ENCODE measurements at regions not wholly inside any gene's neighbourhood (a gene's known extent, or its start where the extent isn't known, plus 50 kb on each side); places are given as distances from the start of the nearest gene placed in this dataset.

- H2AFZ ChIP-seq (ENCODE audit: low read depth, low read length), result no peak overlapping the region
- no peaks in the 10 kb centered on the region for H3K79me2 ChIP-seq (replicated peaks; ENCODE audit: insufficient read depth, low read length)
- H4K20me1 ChIP-seq (ENCODE audit: insufficient read depth), result no peaks in the 10 kb centered on the region
- H3K27me3 ChIP-seq (ENCODE audit: insufficient read depth, low read depth, low read length), result no peaks in the 10 kb centered on the region
- H3K9me3 ChIP-seq (ENCODE audit: low read length), result no peaks in the 10 kb centered on the region
- TF ChIP-seq MXI1 (conservative IDR thresholded peaks at IDR 0.05; ENCODE audit: poor library complexity, severe bottlenecking) (no peak), CTCF (IDR thresholded peaks at IDR 0.05; ENCODE audit: poor library complexity, severe bottlenecking) (no peak), POLR2AphosphoS5 (IDR thresholded peaks at IDR 0.05) (no peak), TAF1 (IDR thresholded peaks at IDR 0.05; ENCODE audit: low read depth) (no peak), EZH2 (IDR thresholded peaks at IDR 0.05; ENCODE audit: borderline replicate concordance, insufficient read depth, low read length, poor library complexity, severe bottlenecking) (no peak), REST (IDR thresholded peaks at IDR 0.05; ENCODE audit: borderline replicate concordance) (no peak), EP300 (conservative IDR thresholded peaks at IDR 0.05; ENCODE audit: poor library complexity, severe bottlenecking) (no peak), RAD21 (conservative IDR thresholded peaks at IDR 0.05) (no peak), SMC3 (conservative IDR thresholded peaks at IDR 0.05; ENCODE audit: poor library complexity) (no peak)
- H3K9ac ChIP-seq (ENCODE audit: low read length), result no peak overlapping the region
- H3K36me3 ChIP-seq (ENCODE audit: insufficient read depth, low read length), result no peaks in the 10 kb centered on the region
- H3K4me3 ChIP-seq (ENCODE audit: low read length), result no peak overlapping the region
- no peaks in the 10 kb centered on the region for H3F3A ChIP-seq (ENCODE audit: insufficient read depth, low read length, poor library complexity, severe bottlenecking)
- no peaks in the 10 kb centered on the region for H3K9me2 ChIP-seq (ENCODE audit: insufficient read depth, low read length)
- H3K27ac ChIP-seq (ENCODE audit: low read length), result no peak overlapping the region
- no peak overlapping the region for H3K4me2 ChIP-seq (ENCODE audit: low read length)
These were observed 276.6 kb downstream of the CMPK2 start for GRCh38 chr2:6589150-6589549.

GRCh38 chr2:6590442-6590841, 275.3 kb downstream of the CMPK2 start:
- Histone ChIP-seq H3K79me2 (replicated peaks; ENCODE audit: insufficient read depth, low read length) (no peaks in the 10 kb centered on the region), H3K4me3 (ENCODE audit: low read length) (no peak overlapping the region), H4K20me1 (ENCODE audit: insufficient read depth) (no peaks in the 10 kb centered on the region), H3K27me3 (ENCODE audit: insufficient read depth, low read depth, low read length) (no peaks in the 10 kb centered on the region), H3K27ac (ENCODE audit: low read length) (no peak overlapping the region), H3K9me2 (ENCODE audit: insufficient read depth, low read length) (no peaks in the 10 kb centered on the region), H3K4me2 (ENCODE audit: low read length) (no peak overlapping the region), H3K9ac (ENCODE audit: low read length) (no peak overlapping the region), H2AFZ (ENCODE audit: low read depth, low read length) (no peak overlapping the region), H3K9me3 (ENCODE audit: low read length) (no peaks in the 10 kb centered on the region), H3K36me3 (ENCODE audit: insufficient read depth, low read length) (no peaks in the 10 kb centered on the region), H3F3A (ENCODE audit: insufficient read depth, low read length, poor library complexity, severe bottlenecking) (no peaks in the 10 kb centered on the region)
- TF ChIP-seq EZH2 (IDR thresholded peaks at IDR 0.05; ENCODE audit: borderline replicate concordance, insufficient read depth, low read length, poor library complexity, severe bottlenecking), result no peak

- H3K9me2 ChIP-seq (ENCODE audit: insufficient read depth, low read length), result no peaks in the 10 kb centered on the region
- no peaks in the 10 kb centered on the region for H3K27me3 ChIP-seq (ENCODE audit: insufficient read depth, low read depth, low read length)
- no peaks in the 10 kb centered on the region for H4K20me1 ChIP-seq (ENCODE audit: insufficient read depth)
- H3K9me3 ChIP-seq (ENCODE audit: low read length), result no peaks in the 10 kb centered on the region
- H3K79me2 ChIP-seq (replicated peaks; ENCODE audit: insufficient read depth, low read length), result no peaks in the 10 kb centered on the region
- H3K36me3 ChIP-seq (ENCODE audit: insufficient read depth, low read length), result no peaks in the 10 kb centered on the region
- no peak overlapping the region for H3K4me2 ChIP-seq (ENCODE audit: low read length)
- H3K27ac ChIP-seq (ENCODE audit: low read length), result no peak overlapping the region
- H3F3A ChIP-seq (ENCODE audit: insufficient read depth, low read length, poor library complexity, severe bottlenecking), result no peaks in the 10 kb centered on the region
- no peak for TF ChIP-seq EP300 (conservative IDR thresholded peaks at IDR 0.05; ENCODE audit: poor library complexity, severe bottlenecking)
- no peak for TF ChIP-seq REST (IDR thresholded peaks at IDR 0.05; ENCODE audit: borderline replicate concordance)
- no peak for TF ChIP-seq MXI1 (conservative IDR thresholded peaks at IDR 0.05; ENCODE audit: poor library complexity, severe bottlenecking)
- no peak overlapping the region for H3K4me3 ChIP-seq (ENCODE audit: low read length)
- H2AFZ ChIP-seq (ENCODE audit: low read depth, low read length), result no peak overlapping the region
- no peak overlapping the region for H3K9ac ChIP-seq (ENCODE audit: low read length)
These were observed 263.2 kb downstream of the CMPK2 start for GRCh38 chr2:6602471-6602870.

Data from neural cell (in vitro differentiated cells).